ENCODE measurements at regions not wholly inside any gene's neighbourhood (a gene's known extent, or its start where the extent isn't known, plus 50 kb on each side); places are given as distances from the start of the nearest gene placed in this dataset.

GRCh38 chr21:25384782-25385181 is 222.5 kb downstream of the MRPL39 start:
- DNase-seq (ENCODE audit: low read depth in 1 of 2, low spot score in 1 of 2): no peak

DNA sequence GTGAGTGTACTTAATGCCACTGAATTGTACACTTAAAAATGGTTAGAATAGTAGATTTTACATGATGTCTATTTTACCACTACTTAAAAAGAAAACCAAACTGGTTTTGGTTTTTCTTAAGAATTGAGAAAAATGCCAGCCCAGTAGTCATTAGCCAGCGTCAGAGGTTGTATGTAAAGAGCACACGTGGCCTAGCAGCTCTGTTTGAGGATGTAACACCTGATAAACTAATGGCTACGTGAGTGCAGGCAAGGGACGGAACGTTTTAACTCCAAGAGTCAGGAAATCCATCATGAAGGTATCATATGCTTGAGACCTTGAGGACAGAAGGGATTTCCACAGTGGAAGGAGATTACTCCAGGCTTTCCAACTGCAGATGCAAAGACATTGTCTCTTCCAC is 223.7 kb downstream of the MRPL39 start:
- DNase-seq (ENCODE audit: low read depth in 1 of 2, low spot score in 1 of 2): no peak

GRCh38 chr21:25381936-25382452 is 225.3 kb downstream of the MRPL39 start:
- no peak for DNase-seq (ENCODE audit: low read depth in 1 of 2, low spot score in 1 of 2)

- no peak for DNase-seq (ENCODE audit: low read depth in 1 of 2, low spot score in 1 of 2)
Measured at GRCh38 chr21:25375675-25376074, 231.6 kb downstream of the MRPL39 start.

DNA sequence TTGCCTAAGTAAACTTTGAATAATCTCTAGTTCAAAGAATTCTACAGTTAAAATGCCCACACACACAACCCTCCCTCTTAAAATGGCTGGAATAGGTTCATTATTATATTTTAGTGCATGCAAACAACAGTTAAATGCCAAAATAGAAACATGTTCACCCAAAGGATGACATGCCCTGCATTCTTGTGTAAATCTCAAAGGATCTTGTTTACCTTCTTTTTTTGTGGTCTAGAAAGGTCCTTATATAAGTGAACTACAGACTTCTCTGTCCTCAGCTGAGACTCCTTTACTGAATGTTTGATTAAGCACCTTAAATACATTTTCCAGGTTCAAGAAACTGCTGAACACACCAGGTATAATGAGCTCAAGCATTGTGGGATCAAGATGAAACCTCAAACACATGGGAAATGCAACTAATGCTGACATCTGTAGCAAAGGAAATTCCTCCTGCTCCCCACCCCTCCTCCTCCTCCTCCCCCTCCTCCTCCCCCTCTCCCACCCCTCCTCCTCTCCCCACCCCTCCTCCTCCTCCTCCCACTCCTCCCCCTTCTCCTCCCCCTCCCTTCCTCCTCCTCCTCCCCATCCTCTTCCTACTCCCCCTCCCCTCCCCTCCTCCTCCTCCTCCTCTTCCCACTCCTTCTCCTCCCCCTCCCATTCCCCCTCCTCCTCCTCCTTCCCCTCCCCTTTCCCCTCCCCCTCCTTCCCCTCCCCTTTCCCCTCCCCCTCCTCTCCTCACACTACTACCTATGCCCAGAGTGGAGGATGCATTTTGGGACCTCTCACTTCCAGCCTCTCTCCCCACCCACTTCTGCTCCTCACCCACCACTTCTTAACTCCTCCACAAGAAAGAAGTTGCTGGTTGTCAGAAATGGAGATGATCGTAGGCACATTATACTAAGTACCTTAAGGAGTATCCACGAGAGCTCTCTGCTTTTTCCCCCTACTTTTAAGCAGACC is 233.9 kb downstream of the MRPL39 start:
- no peak for DNase-seq (ENCODE audit: low read depth in 1 of 2, low spot score in 1 of 2)

GRCh38 chr21:25371841-25372425 is 235.3 kb downstream of the MRPL39 start:
- DNase-seq (ENCODE audit: low read depth in 1 of 2, low spot score in 1 of 2): no peak

DNA sequence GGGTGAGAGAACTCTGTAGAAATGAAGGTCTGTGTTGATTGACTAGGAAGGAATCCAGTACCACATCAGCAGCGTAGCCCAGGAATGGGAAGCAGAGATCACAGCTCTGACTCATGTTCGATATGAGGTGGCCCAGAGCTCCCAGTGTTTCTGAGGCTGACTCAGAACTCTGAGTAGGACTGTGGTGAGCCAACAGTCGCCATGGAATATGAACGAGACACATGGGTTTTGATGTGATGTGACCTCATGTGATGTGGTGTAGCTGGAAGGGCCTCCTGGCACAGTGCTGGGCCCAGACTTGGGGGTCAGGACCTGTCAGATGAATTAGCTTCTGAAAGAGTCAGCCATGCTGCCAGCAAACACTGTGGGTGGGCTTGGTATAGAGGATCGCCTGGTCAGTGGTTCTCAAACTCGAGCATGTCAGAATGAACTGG is 237.0 kb downstream of the MRPL39 start:
- no peak for DNase-seq (ENCODE audit: low read depth in 1 of 2, low spot score in 1 of 2)

GRCh38 chr21:25369524-25370300 is 237.6 kb downstream of the MRPL39 start:
- no peak for DNase-seq (ENCODE audit: low read depth in 1 of 2, low spot score in 1 of 2)

- DNase-seq (ENCODE audit: low read depth in 1 of 2, low spot score in 1 of 2): no peak
Measured at GRCh38 chr21:25368531-25368930, 238.8 kb downstream of the MRPL39 start.

GRCh38 chr21:25366116-25366515 is 241.2 kb downstream of the MRPL39 start:
- no peak for DNase-seq (ENCODE audit: low read depth in 1 of 2, low spot score in 1 of 2)

GRCh38 chr21:25362375-25363267 is 244.7 kb downstream of the MRPL39 start:
- DNase-seq (ENCODE audit: low read depth in 1 of 2, low spot score in 1 of 2): no peak

DNA sequence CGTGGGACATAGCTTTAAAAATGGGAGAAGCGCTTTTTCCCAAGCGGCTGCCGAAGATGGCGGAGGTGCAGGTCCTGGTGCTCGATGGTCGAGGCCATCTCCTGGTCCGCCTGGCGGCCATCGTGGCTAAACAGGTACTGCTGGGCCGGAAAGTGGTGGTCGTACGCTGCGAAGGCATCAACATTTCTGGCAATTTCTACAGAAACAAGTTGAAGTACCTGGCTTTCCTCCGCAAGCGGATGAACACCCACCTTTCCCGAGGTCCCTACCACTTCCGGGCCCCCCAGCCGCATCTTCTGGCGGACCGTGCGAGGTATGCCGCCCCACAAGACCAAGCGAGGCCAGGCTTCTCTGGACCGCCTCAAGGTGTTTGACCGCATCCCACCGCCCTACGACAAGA is 245.5 kb downstream of the MRPL39 start:
- no peak for DNase-seq (ENCODE audit: low read depth in 1 of 2, low spot score in 1 of 2)

- DNase-seq (ENCODE audit: low read depth in 1 of 2, low spot score in 1 of 2): no peak
Measured at GRCh38 chr21:25361097-25361496, 246.2 kb downstream of the MRPL39 start.

GRCh38 chr21:25360593-25360992 is 246.7 kb downstream of the MRPL39 start:
- no peak for DNase-seq (ENCODE audit: low read depth in 1 of 2, low spot score in 1 of 2)

DNA sequence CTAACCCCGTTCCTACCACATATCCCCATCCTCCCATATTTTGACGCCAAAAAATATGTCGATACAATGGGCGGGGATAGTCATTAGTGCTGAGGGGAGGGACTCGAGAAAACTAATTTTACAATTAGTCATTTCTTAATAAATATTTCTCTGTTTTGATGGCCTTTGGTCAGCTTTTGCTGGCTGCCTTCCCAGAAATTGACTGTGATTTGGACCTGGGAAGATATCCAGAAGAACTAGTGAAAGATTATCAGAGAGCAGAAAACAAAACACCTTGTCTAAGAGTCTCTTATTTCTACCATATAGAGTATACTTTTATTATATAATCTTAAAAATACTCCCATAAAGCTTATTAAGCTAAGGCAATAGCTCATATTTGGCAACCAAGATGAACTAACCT is 247.6 kb downstream of the MRPL39 start:
- no peak for DNase-seq (ENCODE audit: low read depth in 1 of 2, low spot score in 1 of 2)

- no peak for DNase-seq (ENCODE audit: low read depth in 1 of 2, low spot score in 1 of 2)
Measured at GRCh38 chr21:25350056-25350455, 257.2 kb downstream of the MRPL39 start.

- DNase-seq (ENCODE audit: low read depth in 1 of 2, low spot score in 1 of 2): no peak
Measured at GRCh38 chr21:25343774-25344545, 263.3 kb downstream of the MRPL39 start.

- no peak for DNase-seq (ENCODE audit: low read depth in 1 of 2, low spot score in 1 of 2)
Measured at GRCh38 chr21:25342816-25343215, 264.5 kb downstream of the MRPL39 start.

DNA sequence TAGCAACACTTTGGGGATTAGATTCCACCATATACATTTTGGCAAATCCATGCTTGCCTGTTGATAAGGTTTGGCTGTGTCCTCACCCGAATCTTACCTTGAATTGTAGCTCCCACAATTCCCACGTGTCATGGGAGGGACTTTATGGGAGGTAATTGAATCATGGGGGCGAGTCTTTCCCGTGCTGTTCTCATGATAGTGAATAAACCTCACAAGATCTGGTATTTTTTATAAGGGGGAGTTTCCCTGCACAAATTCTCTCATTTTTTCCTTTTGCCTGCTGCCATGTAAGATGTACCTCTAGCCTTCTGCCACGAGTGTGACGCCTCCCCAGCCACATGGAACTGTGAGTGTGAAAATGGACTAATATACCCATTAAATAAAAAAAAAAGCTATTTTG is 265.3 kb downstream of the MRPL39 start:
- no peak for DNase-seq (ENCODE audit: low read depth in 1 of 2, low spot score in 1 of 2)

DNA sequence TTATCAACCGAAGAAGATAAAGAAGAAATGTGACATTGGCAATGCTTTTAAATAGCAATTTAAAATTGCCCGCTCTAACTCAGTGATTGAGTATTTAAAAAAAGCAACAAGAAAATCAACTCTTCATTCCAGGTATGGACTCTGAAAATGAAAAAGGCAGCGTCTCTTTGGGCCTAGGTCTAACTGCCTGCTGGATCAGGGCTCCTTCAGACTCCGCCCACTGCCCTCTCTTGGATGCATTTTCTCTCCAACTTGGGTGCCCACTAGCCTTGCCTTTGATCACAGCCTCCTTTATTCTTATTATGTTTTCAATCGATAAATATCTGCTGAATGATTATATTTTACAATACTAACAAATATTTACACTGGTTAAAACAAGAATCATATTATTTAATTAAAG is 268.9 kb downstream of the MRPL39 start:
- DNase-seq (ENCODE audit: low read depth in 1 of 2, low spot score in 1 of 2): no peak

Data from activated T-helper 1 cell treated with anti-CD3 and anti-CD28 coated beads, Interleukin-2, amount 50 U/mL, for 16 hours (primary cell).